ENCODE measurements at regions not wholly inside any gene's neighbourhood (a gene's known extent, or its start where the extent isn't known, plus 50 kb on each side); places are given as distances from the start of the nearest gene placed in this dataset.

DNA sequence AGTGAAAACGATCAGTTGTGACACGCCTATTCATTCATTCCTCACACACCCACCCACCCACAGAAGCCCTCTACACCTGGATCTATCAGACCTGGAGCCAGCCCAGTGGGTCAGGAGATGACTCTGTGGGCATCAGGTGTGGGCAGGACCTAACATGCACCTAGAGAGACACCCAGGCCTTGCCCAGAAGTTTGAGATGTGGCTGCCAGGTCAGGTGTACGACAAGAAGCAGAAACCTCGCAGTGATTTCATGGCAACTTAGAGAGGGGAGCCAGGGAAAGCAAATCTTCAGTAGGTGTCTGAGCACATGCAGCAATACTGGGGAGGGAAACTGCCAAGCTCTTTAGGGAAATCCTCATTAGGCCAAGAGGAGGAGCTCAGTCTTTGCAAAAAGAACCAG lies 264.7 kb upstream of the ROPN1 start:
- TF ChIP-seq CTCF (IDR thresholded peaks at IDR 0.05) (no peak), POLR2A (IDR thresholded peaks at IDR 0.05) (no peak), POLR2AphosphoS5 (IDR thresholded peaks at IDR 0.05) (no peak)
